Calu3 (cell line): ENCODE measurements at regions not wholly inside any gene's neighbourhood (a gene's known extent, or its start where the extent isn't known, plus 50 kb on each side); places are given as distances from the start of the nearest gene placed in this dataset.

Experiments
- BruUV-seq: library from RNA; stranded (reverse); fragments of 400-500 nt; replicated peaks from 2 replicates; lab custom pipeline; 2021; lab: Mats Ljungman, UMichigan
- CTCF ChIA-PET: fragments of 300-600 bp; sonication (Branson Sonifier 250); formaldehyde crosslinking; loops from one replicate; lab custom pipeline; 2022; ENCODE audit warnings: antibody characterized with exemption; lab: Charles Lee
- DNase-seq: peaks from one replicate; pipeline ENCODE4 v3.0.0; 2022
- H3K27ac Mint-ChIP-seq: one replicate; pipeline ENCODE4 v1.8.0; 2022; ENCODE audit warnings: mixed read lengths; ENCODE audit not compliant: unreplicated experiment
- H3K27me3 Mint-ChIP-seq: one replicate; pipeline ENCODE4 v1.8.0; 2022; ENCODE audit warnings: mixed read lengths; ENCODE audit not compliant: unreplicated experiment
- H3K36me3 Mint-ChIP-seq: one replicate; pipeline ENCODE4 v1.8.0; 2022; ENCODE audit warnings: mild to moderate bottlenecking, moderate library complexity, mixed read lengths; ENCODE audit not compliant: insufficient read depth, unreplicated experiment
- H3K4me1 Mint-ChIP-seq: one replicate; pipeline ENCODE4 v1.8.0; 2022; ENCODE audit warnings: mild to moderate bottlenecking, low read depth, mixed read lengths; ENCODE audit not compliant: unreplicated experiment
- H3K4me3 Mint-ChIP-seq: one replicate; pipeline ENCODE4 v1.8.0; 2022; ENCODE audit warnings: mild to moderate bottlenecking, low read depth, moderate library complexity, mixed read lengths; ENCODE audit not compliant: unreplicated experiment
- H3K9me3 Mint-ChIP-seq: one replicate; pipeline ENCODE4 v1.8.0; 2022; ENCODE audit warnings: low read depth, mixed read lengths; ENCODE audit not compliant: unreplicated experiment
- CTCF ChIP-seq: fragments of 200-600 bp; IDR thresholded peaks from one replicate; pipeline ENCODE4 v1.8.0; 2022; ENCODE audit warnings: antibody characterized with exemption; ENCODE audit not compliant: unreplicated experiment
- intact Hi-C: fragments of 100-400 bp; cut with micrococcal nuclease; formaldehyde crosslinking; loops from one replicate; pipeline ENCODE4 v1.10.0; 2022; ENCODE audit not compliant: unreplicated experiment

- intact Hi-C loops = no loop called here
- CTCF ChIA-PET = no interaction called here
- H3K4me3 Mint-ChIP-seq = no peak overlapping the region
- no peaks in the 10 kb centered on the region for H3K9me3 Mint-ChIP-seq
- H3K36me3 Mint-ChIP-seq = no peaks in the 10 kb centered on the region
- H3K4me1 Mint-ChIP-seq = no peaks in the 10 kb centered on the region
- no peak for DNase-seq
- no TSS peak for BruUV-seq
- no peak overlapping the region for H3K27ac Mint-ChIP-seq
- TF ChIP-seq CTCF = no peak
- no peaks in the 10 kb centered on the region for H3K27me3 Mint-ChIP-seq
Observed at GRCh38 chr11:81578571-81578970, 1155.1 kb downstream of the FAM181B start.

DNA sequence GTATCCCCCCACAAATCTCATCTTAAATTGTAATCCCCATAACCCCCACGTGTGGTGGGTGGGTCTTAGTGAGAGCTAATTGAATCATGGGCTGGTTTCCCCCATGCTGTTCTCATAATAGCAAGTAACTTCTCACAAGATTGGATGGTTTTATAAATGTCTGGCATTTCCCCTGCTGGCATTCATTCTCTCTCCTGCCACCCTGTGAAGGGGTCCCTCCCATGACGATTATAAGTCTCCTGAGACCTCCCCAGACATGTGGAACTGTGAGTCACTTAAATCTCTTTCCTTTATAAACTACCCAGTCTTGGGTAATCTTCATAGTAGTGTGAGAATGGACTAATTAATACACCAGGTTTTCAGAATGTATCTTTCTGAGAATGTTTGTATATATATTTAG is 1159.4 kb downstream of the FAM181B start:
- TF ChIP-seq CTCF = no peak
- H3K27ac Mint-ChIP-seq = no peak overlapping the region
- no peak overlapping the region for H3K4me3 Mint-ChIP-seq
- CTCF ChIA-PET = no interaction called here
- H3K36me3 Mint-ChIP-seq = no peaks in the 10 kb centered on the region
- no peaks in the 10 kb centered on the region for H3K27me3 Mint-ChIP-seq
- intact Hi-C loops = no loop called here
- no peak for DNase-seq
- H3K4me1 Mint-ChIP-seq = no peaks in the 10 kb centered on the region
- peaks cover 2% of the 10 kb centered on the region for H3K9me3 Mint-ChIP-seq
- BruUV-seq = no TSS peak

- intact Hi-C loops = no loop called here
- Mint-ChIP-seq H3K4me1 (no peaks in the 10 kb centered on the region), H3K27me3 (no peaks in the 10 kb centered on the region), H3K27ac (no peak overlapping the region), H3K4me3 (no peak overlapping the region), H3K9me3 (peaks cover 2% of the 10 kb centered on the region), H3K36me3 (no peaks in the 10 kb centered on the region)
- DNase-seq = no peak
- BruUV-seq = no TSS peak
- TF ChIP-seq CTCF = no peak
- CTCF ChIA-PET = no interaction called here
Observed at GRCh38 chr11:81573367-81573766, 1160.3 kb downstream of the FAM181B start.

- Mint-ChIP-seq H3K9me3 (peaks cover 8% of the 10 kb centered on the region), H3K27me3 (no peaks in the 10 kb centered on the region), H3K4me3 (no peak overlapping the region), H3K27ac (no peak overlapping the region), H3K36me3 (no peaks in the 10 kb centered on the region), H3K4me1 (no peaks in the 10 kb centered on the region)
- DNase-seq = no peak
- no TSS peak for BruUV-seq
- CTCF ChIA-PET = no interaction called here
- TF ChIP-seq CTCF = no peak
- intact Hi-C loops = no loop called here
Observed at GRCh38 chr11:81570669-81571068, 1163.0 kb downstream of the FAM181B start.
